Cerebellar cortex (tissue), 1 donor: ENCODE measurements at regions not wholly inside any gene's neighbourhood (a gene's known extent, or its start where the extent isn't known, plus 50 kb on each side); places are given as distances from the start of the nearest gene placed in this dataset.

Source experiments
- DNase-seq: peaks from one replicate; pipeline ENCODE4 v3.0.0-alpha.2; 2015; ENCODE audit warnings: low spot score

DNA sequence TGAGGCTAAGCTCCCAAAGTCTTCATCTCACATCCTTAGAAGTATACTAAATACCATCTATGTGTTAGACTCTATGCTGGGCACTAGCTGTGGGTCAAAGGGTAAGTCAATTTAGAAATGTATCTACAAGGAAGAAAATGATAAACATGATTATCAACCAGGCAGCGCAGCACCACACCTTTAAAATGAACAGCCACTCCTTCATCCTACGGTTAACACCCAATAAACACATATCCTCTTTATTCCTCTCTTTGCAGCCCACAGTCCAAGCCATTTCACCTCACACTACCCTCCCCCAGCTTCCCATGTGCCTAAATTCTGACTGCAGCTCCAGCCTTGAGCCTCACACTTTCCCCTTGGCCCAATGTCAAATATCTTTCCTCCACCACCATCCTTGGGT is 362.6 kb downstream of the FGFR2 start:
- DNase-seq, result no peak

DNA sequence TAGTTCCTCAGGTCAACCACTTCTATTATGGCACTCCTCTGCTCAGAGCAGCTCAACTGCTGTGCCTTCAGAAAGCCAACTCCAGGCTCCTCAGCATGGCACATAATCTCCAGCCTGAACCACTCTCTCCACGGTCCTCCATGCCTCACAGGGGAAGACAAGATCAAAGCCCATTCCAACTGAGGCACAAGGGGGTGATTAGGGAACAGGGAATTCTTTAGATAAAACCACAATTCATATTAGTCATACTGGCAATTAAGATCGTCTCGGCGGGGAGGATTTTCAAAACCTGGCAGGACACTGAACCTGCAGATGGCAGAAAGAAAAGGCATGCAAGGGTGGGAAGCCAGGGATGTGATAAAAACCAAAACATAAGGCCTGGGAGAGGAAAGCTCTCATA is 361.6 kb downstream of the FGFR2 start:
- no peak for DNase-seq

GRCh38 chr10:121237718-121238117 is 360.5 kb downstream of the FGFR2 start:
- DNase-seq, result no peak

- no peak for DNase-seq
Measured at GRCh38 chr10:121240011-121240410, 358.2 kb downstream of the FGFR2 start.

- no peak for DNase-seq
Measured at GRCh38 chr10:121240556-121240955, 357.7 kb downstream of the FGFR2 start.

- DNase-seq, result no peak
Measured at GRCh38 chr10:121241337-121241736, 356.9 kb downstream of the FGFR2 start.

DNA sequence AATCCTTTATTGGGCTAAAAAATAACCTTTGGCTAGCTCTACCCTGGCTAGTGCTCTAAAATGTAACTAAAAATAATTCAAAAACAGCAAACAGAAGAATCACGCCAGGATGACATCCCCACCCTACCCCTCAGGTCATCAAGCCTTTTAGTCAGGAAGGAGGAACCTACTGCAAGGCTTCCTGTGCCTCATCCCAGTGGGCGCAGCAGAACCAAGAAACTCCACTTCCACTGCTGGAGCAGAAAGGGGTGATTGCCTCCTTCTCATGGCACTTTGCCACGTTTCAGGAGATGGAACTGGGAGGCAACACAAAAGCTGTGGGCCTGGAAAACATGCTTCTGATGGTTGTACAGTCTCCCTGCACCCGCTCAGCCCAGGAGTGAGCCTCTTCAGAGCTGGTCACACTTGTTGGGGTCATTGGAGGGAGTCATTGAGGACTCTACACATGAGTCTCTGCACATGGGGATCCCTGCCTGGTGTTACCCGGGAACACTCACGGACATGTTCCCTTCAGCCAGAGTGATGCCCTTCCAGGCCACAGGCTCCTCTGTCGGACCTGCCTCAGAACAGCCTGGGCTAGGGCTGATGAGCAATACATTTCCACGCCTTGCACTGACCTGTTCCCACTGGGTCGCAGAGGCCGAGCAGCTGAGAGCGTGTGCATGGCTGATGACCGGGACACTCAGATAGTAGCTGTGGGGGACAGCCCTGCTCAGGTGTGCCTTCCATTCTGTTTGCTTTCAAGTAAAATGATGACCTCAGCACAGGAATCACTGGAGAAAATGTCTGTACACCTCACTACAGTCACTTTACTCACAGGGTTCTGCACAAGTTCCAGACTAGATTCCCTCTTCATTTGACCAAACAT is 355.3 kb downstream of the FGFR2 start:
- DNase-seq, result no peak

DNA sequence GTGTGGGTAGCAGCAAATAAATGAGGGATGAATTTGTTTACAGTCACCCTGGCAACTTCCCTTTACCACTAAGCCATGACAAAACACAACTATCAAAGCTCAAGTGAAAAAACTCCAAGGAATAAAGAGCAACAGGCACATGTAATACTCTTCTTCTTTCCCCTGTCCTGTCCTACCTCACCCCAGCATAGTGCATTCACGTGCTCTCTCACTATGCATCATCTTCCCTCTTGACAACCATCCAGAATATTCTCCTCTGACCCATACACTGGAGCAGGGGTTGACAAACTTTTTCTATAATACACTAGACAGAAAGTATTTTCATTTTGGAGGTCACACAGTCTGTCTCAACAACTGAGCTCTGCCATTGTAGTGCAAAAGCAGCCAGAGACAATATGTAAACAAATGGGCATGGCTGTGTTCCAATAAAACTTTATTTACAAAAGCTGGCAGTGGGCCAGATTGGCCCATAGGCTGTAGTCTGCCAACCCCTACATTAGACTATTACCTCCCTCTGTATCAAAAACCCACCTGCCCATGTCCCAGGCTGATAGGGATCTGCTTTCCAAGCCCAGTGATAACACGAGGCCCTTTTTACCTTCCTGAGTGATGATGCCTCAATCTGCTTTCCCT is 354.5 kb downstream of the FGFR2 start:
- DNase-seq, result no peak

- no peak for DNase-seq
Measured at GRCh38 chr10:121244818-121245217, 353.4 kb downstream of the FGFR2 start.

DNA sequence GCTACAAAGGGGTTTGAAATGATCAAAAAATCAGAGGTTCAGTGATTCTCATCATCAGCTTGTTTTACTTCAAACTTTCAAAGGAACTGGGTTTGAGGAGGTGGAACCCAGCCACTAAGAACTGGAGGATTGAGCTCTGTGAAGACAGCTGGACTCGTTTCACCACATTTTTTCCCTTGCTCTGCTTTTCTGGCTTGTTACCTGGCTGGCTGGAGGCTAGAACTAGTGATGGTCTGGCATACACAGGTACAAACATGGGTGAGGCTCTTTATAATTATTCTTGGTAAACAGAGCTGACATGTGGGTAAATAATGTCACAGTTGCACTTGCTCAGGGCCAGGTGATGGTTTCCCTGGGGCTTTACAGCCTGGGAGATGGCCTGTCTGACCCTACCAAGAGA is 352.5 kb downstream of the FGFR2 start:
- DNase-seq, result no peak

DNA sequence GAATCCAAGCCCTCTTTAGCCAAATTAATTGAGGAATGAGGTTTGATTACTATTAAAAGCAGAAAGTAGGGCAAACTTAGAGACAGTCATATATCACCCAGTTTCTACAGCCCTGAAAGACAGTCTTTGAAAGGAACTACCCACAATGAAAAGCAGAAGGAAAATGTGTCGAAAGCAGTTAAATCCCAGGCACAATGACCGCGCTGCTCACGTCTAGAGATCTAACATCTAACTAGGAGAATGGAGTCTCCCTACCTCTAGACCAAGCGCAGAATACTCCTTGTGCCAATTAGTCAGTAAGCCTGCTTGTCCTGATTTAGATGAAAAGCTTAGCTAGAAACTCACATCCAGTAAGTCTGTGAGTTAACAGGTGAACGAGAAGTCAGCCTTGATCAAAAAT is 350.0 kb downstream of the FGFR2 start:
- DNase-seq, result no peak

GRCh38 chr10:121250995-121251764 is 347.1 kb downstream of the FGFR2 start:
- no peak for DNase-seq

GRCh38 chr10:121252756-121253155 is 345.5 kb downstream of the FGFR2 start:
- no peak for DNase-seq

DNA sequence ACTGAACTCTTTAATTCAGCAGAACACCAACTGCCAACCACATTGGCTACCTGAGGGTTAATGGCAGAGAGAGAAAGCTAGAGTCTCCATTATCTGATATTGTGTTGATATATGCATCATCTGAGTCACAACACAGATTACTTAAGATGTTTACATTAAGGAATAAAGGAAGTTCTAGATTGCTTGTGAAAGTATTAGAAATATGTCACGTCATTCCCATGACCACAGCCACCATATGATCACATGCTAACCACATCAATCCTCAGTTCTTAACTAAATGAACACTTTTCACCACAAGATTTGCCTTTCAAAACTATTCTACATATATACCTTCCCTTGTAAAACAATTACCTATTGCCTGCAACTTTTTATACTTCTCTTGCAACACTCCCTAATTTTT is 337.9 kb downstream of the FGFR2 start:
- DNase-seq, result no peak

- DNase-seq, result no peak
Measured at GRCh38 chr10:121261665-121262064, 336.6 kb downstream of the FGFR2 start.

DNA sequence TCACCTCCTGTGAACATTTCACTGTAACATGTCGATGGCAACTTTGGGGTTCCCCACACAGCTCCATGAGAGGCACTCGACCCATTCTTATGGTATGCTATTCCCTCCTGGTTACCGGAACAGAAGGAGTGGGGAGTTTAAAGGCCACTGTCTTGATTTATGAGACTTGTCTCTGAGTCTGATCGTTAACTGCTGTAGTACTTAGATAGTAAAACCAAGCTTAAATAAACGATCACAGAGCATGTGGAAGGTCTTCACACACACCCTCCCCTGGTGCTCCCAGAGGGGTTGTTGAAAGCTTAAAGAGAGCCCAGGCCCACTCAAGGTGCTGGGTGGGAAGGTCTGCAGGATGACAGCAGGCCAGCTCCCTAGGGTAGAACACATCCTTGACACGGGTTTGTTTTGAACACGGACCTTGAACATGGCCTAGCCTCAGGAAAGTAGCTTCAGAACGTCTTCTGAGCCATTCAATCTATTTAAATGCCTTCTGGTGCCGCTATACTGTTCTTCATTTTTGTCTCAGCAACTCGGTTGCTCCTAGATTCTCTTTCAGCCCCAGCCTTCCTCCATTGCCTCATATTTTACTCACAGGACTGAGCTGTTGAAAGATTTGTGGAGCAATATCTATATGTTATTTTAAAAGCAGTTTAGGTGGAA is 335.3 kb downstream of the FGFR2 start:
- no peak for DNase-seq

- DNase-seq, result no peak
Measured at GRCh38 chr10:121263431-121263783, 334.8 kb downstream of the FGFR2 start.

- DNase-seq, result no peak
Measured at GRCh38 chr10:121265360-121266123, 332.7 kb downstream of the FGFR2 start.

DNA sequence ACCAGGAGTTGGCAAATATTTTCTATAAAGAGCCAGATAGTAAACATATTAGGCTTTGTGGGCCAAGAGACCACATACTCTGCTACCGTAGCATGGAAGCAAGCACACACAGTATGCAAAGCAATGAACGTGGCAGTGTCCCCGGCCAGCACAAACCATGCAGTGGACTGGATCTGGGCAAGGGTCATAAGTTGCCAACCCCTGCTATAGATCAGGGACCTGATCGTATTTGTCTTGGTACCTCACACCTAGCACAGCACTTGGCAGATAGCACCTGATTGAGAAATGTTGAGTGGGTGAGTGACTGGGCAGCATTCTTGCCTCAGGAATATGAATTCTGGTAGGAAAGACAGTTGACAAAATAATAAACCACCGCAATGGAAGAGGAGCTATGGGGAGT is 331.9 kb downstream of the FGFR2 start:
- DNase-seq, result no peak

GRCh38 chr10:121267236-121268003 is 330.8 kb downstream of the FGFR2 start:
- no peak for DNase-seq

GRCh38 chr10:121268363-121268762 is 329.9 kb downstream of the FGFR2 start:
- DNase-seq, result no peak
